Upper lobe of right lung (tissue), 1 donor: ENCODE measurements at regions not wholly inside any gene's neighbourhood (a gene's known extent, or its start where the extent isn't known, plus 50 kb on each side); places are given as distances from the start of the nearest gene placed in this dataset.

Experiments used
- ATAC-seq: fragments of 200-7000 bp; cut with Tn5 transposase; one replicate; pipeline ENCODE4 v1.9.1; 2020; ENCODE audit warnings: mild to moderate bottlenecking, moderate library complexity
- DNase-seq: peaks from one replicate; pipeline ENCODE4 v3.0.0-alpha.2; 2020
- H3K27ac ChIP-seq: fragments of 200-600 bp; one replicate; pipeline ENCODE4 v1.8.0; 2022
- H3K27me3 ChIP-seq: fragments of 200-600 bp; one replicate; pipeline ENCODE4 v1.8.0; 2022; ENCODE audit warnings: mild to moderate bottlenecking
- H3K36me3 ChIP-seq: fragments of 200-600 bp; one replicate; pipeline ENCODE4 v1.8.0; 2022
- H3K4me1 ChIP-seq: fragments of 200-600 bp; one replicate; pipeline ENCODE4 v1.8.0; 2022
- H3K4me3 ChIP-seq: fragments of 200-600 bp; one replicate; pipeline ENCODE4 v1.8.0; 2022; ENCODE audit warnings: mild to moderate bottlenecking
- H3K9me3 ChIP-seq: fragments of 200-600 bp; one replicate; pipeline ENCODE4 v1.8.0; 2022
- CTCF ChIP-seq: fragments of 200-600 bp; IDR thresholded peaks from one replicate; pipeline ENCODE4 v1.8.0; 2022; ENCODE audit warnings: antibody characterized with exemption
- intact Hi-C: fragments of 100-400 bp; cut with DNase I; formaldehyde crosslinking; loops from one replicate; pipeline ENCODE4 v1.11.0; 2022
- donor health status: DM: no; HTN: yes; CAD: no; lungs with severe emphysema.

GRCh38 chr12:23202728-23203127 is 577.8 kb downstream of the ETNK1 start:
- Histone ChIP-seq H3K4me1 (no peaks in the 10 kb centered on the region), H3K4me3 (no peak overlapping the region), H3K36me3 (no peaks in the 10 kb centered on the region), H3K27ac (no peak overlapping the region), H3K27me3 (no peaks in the 10 kb centered on the region), H3K9me3 (no peaks in the 10 kb centered on the region)
- no peak for DNase-seq
- intact Hi-C loops = no loop called here
- no peak for TF ChIP-seq CTCF
- no peak for ATAC-seq

DNA sequence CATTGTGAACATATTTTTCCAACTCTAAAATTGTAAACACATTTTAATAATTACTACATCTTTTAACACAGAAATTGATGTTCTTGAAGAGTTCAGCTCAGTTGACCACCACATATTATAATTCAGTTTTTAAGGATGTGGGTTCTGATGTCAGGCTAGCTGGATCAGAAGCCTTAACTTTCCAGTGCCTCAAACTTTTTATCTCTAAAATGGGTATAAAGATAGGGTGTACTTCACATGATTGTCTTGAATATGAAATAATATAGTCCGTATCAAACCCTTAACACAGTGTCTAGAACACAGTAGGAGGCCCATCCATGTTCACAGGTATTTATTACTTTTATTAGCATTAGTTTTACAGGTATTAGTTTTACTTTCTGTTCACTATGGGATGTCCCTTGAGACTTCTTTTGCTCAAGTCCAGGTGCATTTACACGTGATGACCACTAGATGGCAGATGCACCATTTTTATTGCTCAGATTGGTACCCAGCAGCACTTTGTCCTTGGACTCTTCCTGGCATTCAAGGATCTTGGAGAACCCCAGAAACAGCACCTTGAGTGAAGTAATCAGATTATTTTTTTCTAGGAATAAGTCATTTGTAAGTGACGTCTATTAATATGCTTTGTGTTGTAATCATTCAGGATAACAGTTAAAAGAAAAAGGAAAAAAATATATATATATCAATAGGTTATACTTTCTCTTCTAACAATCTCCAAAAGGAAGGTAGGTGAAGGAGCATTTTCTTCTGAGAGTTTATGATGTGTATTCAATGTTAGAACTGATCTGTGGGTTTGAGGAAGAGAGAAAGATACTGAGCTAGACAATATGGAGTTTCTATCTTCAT is 580.2 kb downstream of the ETNK1 start:
- DNase-seq (no peak), ATAC-seq (peak; percentile 92)
- no peaks in the 10 kb centered on the region for H3K4me1 ChIP-seq
- H3K27me3 ChIP-seq = no peaks in the 10 kb centered on the region
- no peak overlapping the region for H3K27ac ChIP-seq
- H3K9me3 ChIP-seq = no peaks in the 10 kb centered on the region
- H3K4me3 ChIP-seq = no peak overlapping the region
- no peaks in the 10 kb centered on the region for H3K36me3 ChIP-seq
- peak; percentile 93 for TF ChIP-seq CTCF
- intact Hi-C loops = no loop called here

DNA sequence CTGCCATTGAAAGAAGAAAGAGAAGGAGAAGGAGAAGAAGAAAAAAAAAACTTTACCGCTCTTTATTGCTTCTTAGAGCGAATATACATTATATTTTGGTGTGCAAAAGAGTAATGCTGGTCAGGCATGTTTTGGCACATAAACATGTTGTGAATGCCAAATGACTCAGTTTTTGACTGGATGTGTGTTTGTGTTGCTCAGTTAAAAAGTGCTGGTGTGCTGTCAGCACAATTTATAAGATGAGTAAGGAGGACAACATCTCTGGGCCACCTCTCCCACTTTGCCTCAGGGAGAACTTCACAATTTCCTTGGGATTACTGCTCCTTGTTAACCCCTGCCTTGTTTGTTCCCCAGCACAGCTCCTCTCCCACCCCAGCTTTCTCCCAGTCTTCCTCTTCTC is 584.8 kb downstream of the ETNK1 start:
- no peak for TF ChIP-seq CTCF
- intact Hi-C loops = no loop called here
- no peak for ATAC-seq
- H3K36me3 ChIP-seq = no peaks in the 10 kb centered on the region
- no peaks in the 10 kb centered on the region for H3K9me3 ChIP-seq
- H3K4me1 ChIP-seq = no peaks in the 10 kb centered on the region
- no peak overlapping the region for H3K4me3 ChIP-seq
- H3K27me3 ChIP-seq = no peaks in the 10 kb centered on the region
- no peak overlapping the region for H3K27ac ChIP-seq
- DNase-seq = no peak

DNA sequence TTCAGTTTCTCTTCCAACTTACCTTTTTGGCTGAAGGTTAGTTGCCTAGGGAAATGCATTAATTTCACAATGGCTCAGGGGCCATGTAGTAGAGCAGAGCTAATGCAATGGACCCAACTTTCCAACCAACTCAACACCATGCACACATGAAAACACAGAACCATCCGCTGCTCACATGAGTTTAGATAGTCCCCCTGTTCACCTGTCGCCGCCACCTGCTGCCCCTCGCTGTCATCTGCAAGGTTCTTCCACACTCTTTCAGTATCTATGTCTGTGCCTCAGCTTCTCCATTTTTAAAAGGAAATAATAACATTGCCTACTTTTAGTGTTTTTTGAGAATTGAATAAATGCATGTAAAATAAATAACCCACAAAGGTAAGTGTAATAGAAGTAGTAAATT is 585.6 kb downstream of the ETNK1 start:
- H3K4me1 ChIP-seq = no peaks in the 10 kb centered on the region
- ATAC-seq = no peak
- no peaks in the 10 kb centered on the region for H3K9me3 ChIP-seq
- intact Hi-C loops = no loop called here
- H3K27me3 ChIP-seq = no peaks in the 10 kb centered on the region
- TF ChIP-seq CTCF = no peak
- H3K27ac ChIP-seq = no peak overlapping the region
- no peaks in the 10 kb centered on the region for H3K36me3 ChIP-seq
- no peak overlapping the region for H3K4me3 ChIP-seq
- DNase-seq = no peak

DNA sequence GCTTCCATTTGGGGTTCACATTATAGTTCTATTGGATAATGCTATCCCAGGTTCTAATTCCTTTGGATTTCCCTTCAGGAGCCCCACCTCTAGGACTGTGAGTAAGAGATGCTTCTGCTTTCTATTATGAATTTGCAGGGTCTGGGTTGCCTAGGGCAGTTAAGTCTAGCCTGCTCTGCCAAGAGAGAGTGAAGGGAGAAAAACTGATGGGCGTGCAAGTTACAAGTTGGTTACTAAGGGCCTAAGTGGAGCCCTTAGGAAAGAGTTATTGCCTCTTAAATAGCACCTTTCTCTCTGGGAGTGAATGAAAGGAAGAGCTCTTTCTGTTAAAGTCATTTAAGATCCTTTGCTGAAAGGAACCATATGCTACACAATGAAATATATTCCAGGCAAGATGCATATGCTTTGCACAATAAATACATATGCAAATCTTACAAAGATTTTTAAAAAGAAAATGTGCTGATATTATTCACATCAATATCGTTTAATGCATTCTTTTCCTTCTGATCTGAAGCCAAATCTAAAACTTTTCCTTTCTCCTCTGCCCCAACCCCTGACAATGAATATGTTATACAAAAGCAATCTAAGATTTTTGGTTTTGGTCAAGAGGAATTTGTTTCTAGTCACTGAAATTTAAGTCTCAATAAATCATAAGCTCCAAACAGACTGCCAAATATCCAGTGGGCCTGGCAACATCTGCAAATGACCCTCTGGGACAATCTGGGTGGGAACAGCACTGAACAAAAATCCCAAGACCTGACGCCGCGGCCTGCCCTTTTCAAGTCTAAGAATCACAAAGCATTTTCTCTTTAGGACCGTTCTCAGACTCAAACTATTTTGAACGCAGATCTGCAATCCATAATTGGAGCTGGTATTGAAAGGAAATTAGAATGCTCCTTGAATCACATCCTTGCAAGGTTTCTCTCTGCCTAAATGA is 586.7 kb downstream of the ETNK1 start:
- Histone ChIP-seq H3K4me3 (no peak overlapping the region), H3K27ac (no peak overlapping the region), H3K4me1 (no peaks in the 10 kb centered on the region), H3K27me3 (no peaks in the 10 kb centered on the region), H3K9me3 (no peaks in the 10 kb centered on the region), H3K36me3 (no peaks in the 10 kb centered on the region)
- TF ChIP-seq CTCF = no peak
- intact Hi-C loops = no loop called here
- ATAC-seq = no peak
- no peak for DNase-seq
